Prostate gland (tissue), 2 donors: ENCODE measurements at regions not wholly inside any gene's neighbourhood (a gene's known extent, or its start where the extent isn't known, plus 50 kb on each side); places are given as distances from the start of the nearest gene placed in this dataset.
"Not testable (repeated sequence)": the region's sequence is repeated elsewhere in the genome, so short reads cannot be mapped to it uniquely, and the experiment has no call there.

ENCODE experiments used
- DNase-seq: peaks from one replicate; pipeline ENCODE4 v3.0.0-alpha.2; 2019; ENCODE audit warnings: low spot score
- H3K27ac ChIP-seq, 2 donors: fragments of 200-600 bp; sonication (generic); 2 replicates each; pipeline ENCODE4 v1.5.1; 2017 to 2019
- H3K27me3 ChIP-seq: fragments of 200-600 bp; sonication (generic); replicated peaks from 2 replicates; pipeline ENCODE4 v1.5.1; 2019; ENCODE audit not compliant: insufficient read depth
- H3K36me3 ChIP-seq, 2 donors: fragments of 200-600 bp; sonication (generic); 1 replicate in 1 of 2; 2 replicates in 1 of 2; pipeline versions ENCODE4 v1.5.1 to v1.8.1; 2017 to 2019
- H3K4me1 ChIP-seq: fragments of 200-600 bp; sonication (generic); replicated peaks from 2 replicates; pipeline ENCODE4 v1.5.1; 2019
- H3K4me3 ChIP-seq, 2 donors: fragments of 200-600 bp; sonication (generic); 2 replicates each; pipeline ENCODE4 v1.5.1; 2017 to 2019
- H3K9me3 ChIP-seq: fragments of 200-600 bp; sonication (generic); 2 replicates; pipeline ENCODE4 v1.5.1; 2017
- CTCF ChIP-seq, 4 experiments: fragments of 200-600 bp in 2 of 4; fragments of 450-650 bp in 2 of 4; sonication (generic) in 2 of 4; IDR thresholded peaks; 1 replicate in 3 of 4; 2 replicates in 1 of 4; pipeline ENCODE4 v1.5.1; 2016 to 2019; ENCODE audit warnings: antibody characterized with exemption in 4 of 4, mild to moderate bottlenecking in 2 of 4, moderate library complexity in 2 of 4
- POLR2A ChIP-seq: fragments of 450-650 bp; IDR thresholded peaks from one replicate; pipeline ENCODE4 v1.6.1; 2016; ENCODE audit warnings: antibody characterized with exemption, mild to moderate bottlenecking
- POLR2AphosphoS5 ChIP-seq: sonication (generic); formaldehyde crosslinking; IDR thresholded peaks from one replicate; pipeline ENCODE4 v1.6.1; 2017; ENCODE audit warnings: antibody characterized with exemption
- WGBS: methylation state at CpG from one replicate; pipeline ENCODE4 v1.1.5; 2018; 5-methylcytosine and 5-hydroxymethylcytosine counted together
- intact Hi-C: fragments of 100-400 bp; cut with DNase I; formaldehyde crosslinking; loops from one replicate; pipeline ENCODE4 v1.14.2; 2022

GRCh38 chr6:63460971-63461370 lies 111.3 kb upstream of the LOC128125822 start:
- no peak for DNase-seq
- intact Hi-C loops: no loop called here
- no peak overlapping the region for H3K27ac ChIP-seq

GRCh38 chr6:63464060-63464459 lies 108.2 kb upstream of the LOC128125822 start:
- Histone ChIP-seq H3K9me3 (no peaks in the 10 kb centered on the region), H3K27me3 (no peaks in the 10 kb centered on the region), H3K4me3 (no peak overlapping the region), H3K4me1 (no peaks in the 10 kb centered on the region), H3K27ac (no peak overlapping the region), H3K36me3 (no peaks in the 10 kb centered on the region)
- TF ChIP-seq CTCF (IDR thresholded peaks at IDR 0.05): no peak
- intact Hi-C loops: no loop called here
- no peak for DNase-seq

More at GRCh38 chr6:63460971-63461370, 111.3 kb upstream of the LOC128125822 start:
- Histone ChIP-seq H3K9me3 (no peaks in the 10 kb centered on the region), H3K4me1 (no peaks in the 10 kb centered on the region), H3K4me3 (no peak overlapping the region), H3K36me3 (no peaks in the 10 kb centered on the region), H3K27me3 (no peaks in the 10 kb centered on the region)
- WGBS: 94% methylated on average over 10 of the region's 10 CpGs
- no peak for TF ChIP-seq POLR2A

DNA sequence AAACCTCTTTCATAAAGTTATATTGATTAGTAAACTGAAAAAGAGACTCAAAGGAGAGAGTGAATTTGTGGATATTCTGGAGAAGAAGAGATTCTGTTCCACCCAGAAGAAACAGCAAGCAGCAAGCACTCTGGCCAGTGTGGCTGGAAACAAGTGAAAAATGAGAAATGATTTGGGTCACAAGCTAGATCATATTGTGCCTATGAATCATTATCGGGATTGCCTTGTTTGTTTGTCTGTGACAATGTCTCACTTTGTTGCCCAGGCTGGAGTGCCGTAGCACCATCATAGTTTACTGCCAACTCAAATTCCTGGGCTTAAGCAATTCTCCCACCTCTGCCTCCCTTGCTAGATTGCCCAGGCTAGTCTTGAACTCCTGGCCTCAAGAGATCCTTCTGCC lies 106.5 kb upstream of the LOC128125822 start:
- Histone ChIP-seq H3K9me3 (no peaks in the 10 kb centered on the region), H3K36me3 (no peaks in the 10 kb centered on the region), H3K4me1 (no peaks in the 10 kb centered on the region), H3K27me3 (no peaks in the 10 kb centered on the region), H3K27ac (no peak overlapping the region), H3K4me3 (no peak overlapping the region)
- TF ChIP-seq CTCF (IDR thresholded peaks at IDR 0.05) (no peak), POLR2A (no peak), POLR2AphosphoS5 (no peak)
- no peak for DNase-seq
- intact Hi-C loops: no loop called here
- 78% methylated on average over 2 of the region's 2 CpGs for WGBS

DNA sequence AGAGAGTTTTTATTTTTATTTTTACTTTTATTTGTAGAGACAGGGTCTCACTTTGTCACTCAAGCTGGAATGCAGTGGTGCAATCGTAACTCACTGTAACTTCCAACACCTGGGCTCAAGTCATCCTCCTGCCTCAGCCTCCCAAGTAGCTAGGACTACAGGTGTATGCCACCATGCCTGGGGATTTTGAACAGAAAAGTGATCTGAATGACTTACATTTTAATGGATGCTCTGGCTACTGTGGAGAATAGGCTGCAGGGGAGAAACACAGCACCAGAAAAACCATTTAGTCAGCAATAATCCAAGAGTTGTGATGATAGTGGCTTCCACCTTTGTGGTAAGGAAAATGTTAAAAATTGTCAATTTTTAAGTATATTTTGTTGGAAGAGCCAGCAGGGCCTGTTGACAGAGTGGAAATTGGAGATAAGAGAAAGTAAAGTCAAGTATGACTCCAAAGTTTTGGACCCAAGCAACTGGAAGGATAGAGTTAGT lies 106.0 kb upstream of the LOC128125822 start:
- H3K27ac ChIP-seq: no peak overlapping the region
- WGBS: 96% methylated on average over 1 of the region's 1 CpG
- TF ChIP-seq CTCF (IDR thresholded peaks at IDR 0.05): no peak
- intact Hi-C loops: no loop called here
- H3K36me3 ChIP-seq: no peaks in the 10 kb centered on the region
- DNase-seq: no peak
- H3K4me3 ChIP-seq: no peak overlapping the region
- no peaks in the 10 kb centered on the region for H3K27me3 ChIP-seq
- no peaks in the 10 kb centered on the region for H3K9me3 ChIP-seq
- H3K4me1 ChIP-seq: no peaks in the 10 kb centered on the region

GRCh38 chr6:63467247-63467954 lies 104.9 kb upstream of the LOC128125822 start:
- WGBS: 87% methylated on average over 10 of the region's 10 CpGs
- intact Hi-C loops: no loop called here

GRCh38 chr6:63471145-63471544 lies 101.1 kb upstream of the LOC128125822 start:
- H3K27me3 ChIP-seq, intact Hi-C loops: not testable (repeated sequence)

More at GRCh38 chr6:63467247-63467954, 104.9 kb upstream of the LOC128125822 start:
- H3K27me3 ChIP-seq: no peaks in the 10 kb centered on the region
- no peaks in the 10 kb centered on the region for H3K9me3 ChIP-seq
- TF ChIP-seq CTCF (IDR thresholded peaks at IDR 0.05) (no peak), POLR2AphosphoS5 (no peak), POLR2A (no peak)
- DNase-seq: no peak
- H3K4me3 ChIP-seq: no peak overlapping the region
- no peaks in the 10 kb centered on the region for H3K4me1 ChIP-seq
- H3K36me3 ChIP-seq: no peaks in the 10 kb centered on the region
- no peak overlapping the region for H3K27ac ChIP-seq

More at GRCh38 chr6:63471145-63471544, 101.1 kb upstream of the LOC128125822 start:
- H3K4me3 ChIP-seq, H3K9me3 ChIP-seq, H3K4me1 ChIP-seq, H3K27ac ChIP-seq, DNase-seq, H3K36me3 ChIP-seq: not testable (repeated sequence)
- 95% methylated on average over 2 of the region's 2 CpGs for WGBS
